ENCODE measurements at regions not wholly inside any gene's neighbourhood (a gene's known extent, or its start where the extent isn't known, plus 50 kb on each side); places are given as distances from the start of the nearest gene placed in this dataset.

GRCh38 chr5:88665750-88666215 lies 217.2 kb downstream of the MEF2C start:
- no peaks in the 10 kb centered on the region for H3K79me1 ChIP-seq (ENCODE audit: low read depth, low read length)
- H3K9me3 ChIP-seq (ENCODE audit: insufficient read depth in 2 of 2, low read depth in 1 of 2, low read length in 1 of 2) = no peaks in the 10 kb centered on the region
- no peak overlapping the region for H3K56ac ChIP-seq (replicated peaks; ENCODE audit: insufficient read length, low read depth, low read length)
- H3K4me1 ChIP-seq (replicated peaks in 1 of 4; ENCODE audit: control insufficient read depth in 3 of 4, insufficient read depth in 4 of 4, low read length in 3 of 4) = peaks cover 10 to 28% (median 23%) of the 10 kb centered on the region in 4 experiments
- H3K27me3 ChIP-seq (replicated peaks in 1 of 4; ENCODE audit: control insufficient read depth in 3 of 4, extremely low read depth in 1 of 4, insufficient read depth in 3 of 4, low read length in 3 of 4) = peaks cover 43 to 91% (median 66%) of the 10 kb centered on the region in 4 experiments
- FAIRE-seq (no peak), DNase-seq (ENCODE audit: low read depth in 1 of 2, low spot score in 2 of 2) (no peak)
- H2AFZ ChIP-seq (ENCODE audit: low read length) = no peak overlapping the region
- ChIA-PET CTCF (ENCODE audit: partially characterized antibody) (interaction anchor here (0.7 to 3.8 kb wide), 10 partner anchors 8 to 884 kb away, joined by 3 to 24 read pairs (median 4); no protein-coding TSS in a partner anchor), POLR2A (ENCODE audit: partially characterized antibody) (interaction anchor here (1.5 to 4.6 kb wide), 2 partner anchors 10 to 198 kb away, joined by 4 to 25 read pairs; no protein-coding TSS in a partner anchor)
- H3K79me2 ChIP-seq (ENCODE audit: control insufficient read depth in 1 of 2, insufficient read depth in 2 of 2, low read length in 2 of 2) = no peaks in the 10 kb centered on the region
- no peak overlapping the region for H3K27ac ChIP-seq (ENCODE audit: low read depth, low read length)
- H2BK120ac ChIP-seq (replicated peaks; ENCODE audit: low read depth, low read length) = no peak overlapping the region
- no peak overlapping the region for H2BK5ac ChIP-seq (ENCODE audit: low read depth, low read length)
- no peak overlapping the region for H4K8ac ChIP-seq (ENCODE audit: extremely low read depth, insufficient read depth, low read length)
- no peak overlapping the region for H4K5ac ChIP-seq (ENCODE audit: insufficient read length, low read depth, low read length)
- H3K18ac ChIP-seq (ENCODE audit: extremely low read depth, low read length) = no peak overlapping the region
- no peak overlapping the region for H3K23ac ChIP-seq (ENCODE audit: insufficient read length)
- peaks cover 0 to 10% of the 10 kb centered on the region in 2 experiments for H4K20me1 ChIP-seq (replicated peaks in 1 of 2; ENCODE audit: control insufficient read depth in 1 of 2, insufficient read depth in 2 of 2, low read length in 2 of 2)
- no peak overlapping the region for H2BK15ac ChIP-seq (ENCODE audit: low read length)
- H3K4ac ChIP-seq (replicated peaks; ENCODE audit: insufficient read length, low read depth, low read length) = no peak overlapping the region
- peak overlapping the region; percentile 41 to 88; a peak in 3 of 4 replicates for H3K4me2 ChIP-seq (ENCODE audit: insufficient read depth in 1 of 2, low read depth in 2 of 2, low read length in 2 of 2)
- H3K36me3 ChIP-seq (ENCODE audit: control insufficient read depth in 2 of 4, insufficient read depth in 4 of 4, low read length in 3 of 4) = no peaks in the 10 kb centered on the region
- WGBS, 2 experiments (ENCODE audit: extremely low coverage in 1 of 2, insufficient coverage in 1 of 2, insufficient read length in 1 of 2, insufficient replicate concordance in 2 of 2, low coverage in 1 of 2, low lambda C conversion rate in 2 of 2, missing lambda C conversion rate in 1 of 2) = 4% methylated on average over 17 of the region's 17 CpGs; no CpG with 5 or more reads in 1 of the 2 experiments
- H2AK5ac ChIP-seq (ENCODE audit: low read depth, low read length) = no peak overlapping the region; the same call in 1 of the 2 replicates
- peak overlapping the region in 1 of 4 experiments; percentile 50; a peak in 1 of 8 replicates for H3K4me3 ChIP-seq (ENCODE audit: extremely low read depth in 1 of 4, insufficient read depth in 2 of 4, low read depth in 3 of 4, low read length in 4 of 4)
- H2BK20ac ChIP-seq (ENCODE audit: low read length) = no peak overlapping the region
- no peak overlapping the region for H3K9ac ChIP-seq (replicated peaks in 1 of 4; ENCODE audit: extremely low read depth in 1 of 4, low read depth in 3 of 4, low read length in 3 of 4)
- H4K91ac ChIP-seq (replicated peaks; ENCODE audit: insufficient read length, low read length) = no peak overlapping the region
- peak overlapping the region; percentile 71; the same call in 1 of the 2 replicates for H2BK12ac ChIP-seq (ENCODE audit: low read depth, low read length)
- H3K23me2 ChIP-seq (ENCODE audit: low read depth, low read length) = peaks cover 8% of the 10 kb centered on the region; the same call in 1 of the 2 replicates
- no peak overlapping the region for H3K14ac ChIP-seq (ENCODE audit: insufficient read length)
- TF ChIP-seq SIN3A (conservative IDR thresholded peaks at IDR 0.05 in 1 of 2, IDR thresholded peaks at IDR 0.05 in 1 of 2; ENCODE audit: low read depth in 1 of 2, low read length in 2 of 2) = 0 out of 4 replicates have a peak, but pooled peaks of 1 of the 2 experiments have one; percentile 35
- peak; percentile 39; the same call in 1 of the 2 replicates for TF ChIP-seq SUZ12 (IDR thresholded peaks at IDR 0.05; ENCODE audit: low read length)
- 0 out of 2 replicates have a peak, but pooled peaks have one; percentile 4 for TF ChIP-seq TCF12 (IDR thresholded peaks at IDR 0.05; ENCODE audit: low read depth, low read length)
- TF ChIP-seq EZH2 (IDR thresholded peaks at IDR 0.05; ENCODE audit: low read depth, low read length, severe bottlenecking) = peak; percentile 60
- no peak for TF ChIP-seq RXRA (IDR thresholded peaks at IDR 0.05; ENCODE audit: insufficient read depth, low read depth, low read length)
- peak; percentile 89 for TF ChIP-seq RNF2 (IDR thresholded peaks at IDR 0.05; ENCODE audit: borderline replicate concordance, low read depth, low read length, missing control alignments, poor library complexity, severe bottlenecking)
